ENCODE measurements at regions not wholly inside any gene's neighbourhood (a gene's known extent, or its start where the extent isn't known, plus 50 kb on each side); places are given as distances from the start of the nearest gene placed in this dataset.

GRCh38 chr2:129891341-129892320 is 87.8 kb upstream of the RAB6C start:
- no peak overlapping the region for H3K4me3 ChIP-seq (ENCODE audit: low read length)
- DNase-seq (ENCODE audit: low read depth): no peak
- TF ChIP-seq, protein P1, sequence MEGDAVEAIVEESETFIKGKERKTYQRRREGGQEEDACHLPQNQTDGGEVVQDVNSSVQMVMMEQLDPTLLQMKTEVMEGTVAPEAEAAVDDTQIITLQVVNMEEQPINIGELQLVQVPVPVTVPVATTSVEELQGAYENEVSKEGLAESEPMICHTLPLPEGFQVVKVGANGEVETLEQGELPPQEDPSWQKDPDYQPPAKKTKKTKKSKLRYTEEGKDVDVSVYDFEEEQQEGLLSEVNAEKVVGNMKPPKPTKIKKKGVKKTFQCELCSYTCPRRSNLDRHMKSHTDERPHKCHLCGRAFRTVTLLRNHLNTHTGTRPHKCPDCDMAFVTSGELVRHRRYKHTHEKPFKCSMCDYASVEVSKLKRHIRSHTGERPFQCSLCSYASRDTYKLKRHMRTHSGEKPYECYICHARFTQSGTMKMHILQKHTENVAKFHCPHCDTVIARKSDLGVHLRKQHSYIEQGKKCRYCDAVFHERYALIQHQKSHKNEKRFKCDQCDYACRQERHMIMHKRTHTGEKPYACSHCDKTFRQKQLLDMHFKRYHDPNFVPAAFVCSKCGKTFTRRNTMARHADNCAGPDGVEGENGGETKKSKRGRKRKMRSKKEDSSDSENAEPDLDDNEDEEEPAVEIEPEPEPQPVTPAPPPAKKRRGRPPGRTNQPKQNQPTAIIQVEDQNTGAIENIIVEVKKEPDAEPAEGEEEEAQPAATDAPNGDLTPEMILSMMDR (conservative IDR thresholded peaks at IDR 0.05; ENCODE audit: low read length): no peak

DNA sequence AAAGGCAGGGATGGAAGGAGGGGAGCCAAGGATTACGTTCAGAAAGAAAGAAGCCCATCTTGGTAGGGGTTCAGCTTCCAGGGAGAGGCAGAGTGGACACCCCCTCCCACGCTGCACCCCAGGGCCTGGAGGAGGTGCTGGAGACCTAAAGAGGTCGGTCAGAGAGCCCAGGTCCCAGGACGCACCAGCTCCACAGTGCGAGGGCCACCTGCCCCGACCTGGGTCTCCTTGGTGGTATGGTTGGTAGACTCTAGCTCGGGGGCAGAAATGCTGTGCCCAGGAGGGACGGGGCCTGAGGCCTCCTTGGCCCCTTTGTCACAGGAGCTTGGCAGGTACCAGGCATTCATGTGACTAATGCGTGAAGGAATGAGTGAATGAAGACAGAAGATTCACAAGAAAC is 87.1 kb upstream of the RAB6C start:
- TF ChIP-seq, protein P1 (conservative IDR thresholded peaks at IDR 0.05; ENCODE audit: low read length): no peak
- no peak overlapping the region for H3K4me3 ChIP-seq (ENCODE audit: low read length)
- no peak for DNase-seq (ENCODE audit: low read depth)

GRCh38 chr2:129892773-129893172 is 86.7 kb upstream of the RAB6C start:
- H3K4me3 ChIP-seq (ENCODE audit: low read length): no peak overlapping the region
- DNase-seq (ENCODE audit: low read depth): no peak
- TF ChIP-seq, protein P1 (conservative IDR thresholded peaks at IDR 0.05; ENCODE audit: low read length): no peak

- TF ChIP-seq, protein P1 (conservative IDR thresholded peaks at IDR 0.05; ENCODE audit: low read length): no peak
- H3K4me3 ChIP-seq (ENCODE audit: low read length): no peak overlapping the region
- DNase-seq (ENCODE audit: low read depth): no peak
Measured at GRCh38 chr2:129893244-129893643, 86.2 kb upstream of the RAB6C start.

DNA sequence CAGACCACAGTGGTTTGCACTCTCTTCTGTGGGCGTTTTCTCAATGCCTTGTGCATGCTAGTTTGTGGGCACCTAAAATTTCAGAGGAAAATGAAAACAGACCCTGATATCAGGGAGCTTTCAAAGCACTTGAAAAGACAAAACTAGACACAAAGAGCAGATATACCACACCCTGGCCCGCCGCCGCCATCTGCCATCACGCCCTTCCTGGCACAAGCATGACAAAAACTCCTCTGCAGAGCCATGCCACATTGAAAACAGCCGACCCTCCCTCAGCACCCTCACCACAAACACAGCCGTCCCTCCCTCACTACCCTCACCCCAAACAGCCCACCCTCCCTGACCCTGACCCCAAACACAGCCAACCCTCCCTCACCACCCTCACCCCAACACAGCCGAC is 84.8 kb upstream of the RAB6C start:
- H3K4me3 ChIP-seq (ENCODE audit: low read length): no peak overlapping the region
- TF ChIP-seq, protein P1 (conservative IDR thresholded peaks at IDR 0.05; ENCODE audit: low read length): no peak
- no peak for DNase-seq (ENCODE audit: low read depth)

- DNase-seq (ENCODE audit: low read depth): no peak
- no peak overlapping the region for H3K4me3 ChIP-seq (ENCODE audit: low read length)
- TF ChIP-seq, protein P1 (conservative IDR thresholded peaks at IDR 0.05; ENCODE audit: low read length): no peak
Measured at GRCh38 chr2:129895061-129895460, 84.4 kb upstream of the RAB6C start.

DNA sequence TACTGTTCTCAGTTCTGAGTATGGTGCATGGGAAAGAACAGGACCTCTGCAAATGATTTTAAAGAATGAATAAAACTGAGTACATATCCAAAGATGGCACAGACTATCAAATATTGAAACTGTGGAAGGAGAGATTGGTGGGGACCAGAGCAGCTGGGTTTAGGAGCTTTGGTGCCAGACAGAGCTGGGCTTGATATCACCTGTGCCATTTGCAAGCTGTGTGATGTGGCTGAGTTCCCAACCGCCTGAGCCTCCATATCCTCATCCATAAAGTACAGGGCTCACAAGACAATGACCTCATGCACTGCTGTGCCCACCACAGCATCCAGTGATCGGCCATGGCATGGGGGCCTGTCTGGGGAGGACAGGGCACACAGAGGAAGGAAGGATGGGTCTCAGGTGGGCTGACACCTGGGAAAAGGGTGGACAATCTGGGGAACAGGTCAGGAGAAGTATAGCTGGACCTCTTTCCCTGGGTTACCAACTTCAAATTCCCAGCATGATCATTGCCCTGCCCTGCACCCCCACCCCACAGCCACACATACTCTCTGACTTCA is 83.9 kb upstream of the RAB6C start:
- TF ChIP-seq, protein P1 (conservative IDR thresholded peaks at IDR 0.05; ENCODE audit: low read length): no peak
- DNase-seq (ENCODE audit: low read depth): no peak

More for the DNA sequence above, 83.9 kb upstream of the RAB6C start:
- no peak overlapping the region for H3K4me3 ChIP-seq (ENCODE audit: low read length)

Data from AG10803 (cell line).